Stimulated activated CD4-positive, alpha-beta T cell treated with anti-CD3 and anti-CD28 coated beads, TNF-alpha, amount 100 ng/mL, for 48 hours (primary cell): ENCODE measurements at regions not wholly inside any gene's neighbourhood (a gene's known extent, or its start where the extent isn't known, plus 50 kb on each side); places are given as distances from the start of the nearest gene placed in this dataset.
"Not testable (repeated sequence)": the region's sequence is repeated elsewhere in the genome, so short reads cannot be mapped to it uniquely, and the experiment has no call there.

Experiments
- DNase-seq, 3 donors: peaks; one replicate each; pipeline ENCODE4 v3.0.0-alpha.2; 2020; ENCODE audit warnings: low read depth in 3 of 3

DNA sequence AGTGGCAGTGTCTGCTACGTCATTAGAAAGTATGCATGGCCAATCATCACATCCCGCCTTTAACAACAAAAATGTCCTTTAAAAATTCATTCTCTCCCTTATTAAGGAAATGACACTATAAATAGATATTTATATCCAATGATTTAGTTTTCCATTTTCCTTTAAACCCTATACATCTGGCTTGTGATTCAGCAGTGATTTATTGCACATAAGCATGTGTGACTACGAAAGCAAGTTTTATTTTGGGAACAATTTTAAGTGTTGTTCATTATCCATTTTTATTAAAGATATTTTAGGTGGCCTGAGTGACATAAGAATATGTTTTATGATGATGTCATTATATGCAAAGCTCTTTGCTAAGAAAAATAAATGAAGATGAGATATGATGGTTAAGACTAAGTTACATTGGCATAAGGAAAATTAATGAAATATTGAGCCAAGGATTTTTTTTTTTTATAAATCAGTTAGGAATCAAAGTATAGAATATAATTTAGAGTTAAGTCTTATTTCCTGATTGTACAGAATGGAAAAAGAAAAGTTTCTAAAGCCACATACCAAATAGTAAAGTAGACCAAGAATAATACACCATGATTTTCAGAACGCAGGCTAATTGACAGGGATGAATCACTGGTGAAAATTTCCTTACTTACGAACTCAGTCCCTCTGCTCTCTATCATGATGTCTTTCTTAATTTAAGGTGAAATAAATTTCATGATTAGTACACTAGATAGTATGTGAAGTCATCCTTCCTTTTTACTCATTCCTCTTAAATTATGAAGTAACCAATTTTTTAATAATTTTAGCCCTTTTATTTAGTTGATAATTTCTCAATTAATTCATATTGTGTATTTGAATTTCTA is 822.4 kb downstream of the FAT4 start:
- DNase-seq: no peak

GRCh38 chr4:126137782-126138170 is 823.0 kb downstream of the FAT4 start:
- no peak for DNase-seq

- DNase-seq: no peak
Measured at GRCh38 chr4:126144543-126145237, 829.9 kb downstream of the FAT4 start.

- no peak for DNase-seq
Measured at GRCh38 chr4:126168484-126168883, 853.7 kb downstream of the FAT4 start.

DNA sequence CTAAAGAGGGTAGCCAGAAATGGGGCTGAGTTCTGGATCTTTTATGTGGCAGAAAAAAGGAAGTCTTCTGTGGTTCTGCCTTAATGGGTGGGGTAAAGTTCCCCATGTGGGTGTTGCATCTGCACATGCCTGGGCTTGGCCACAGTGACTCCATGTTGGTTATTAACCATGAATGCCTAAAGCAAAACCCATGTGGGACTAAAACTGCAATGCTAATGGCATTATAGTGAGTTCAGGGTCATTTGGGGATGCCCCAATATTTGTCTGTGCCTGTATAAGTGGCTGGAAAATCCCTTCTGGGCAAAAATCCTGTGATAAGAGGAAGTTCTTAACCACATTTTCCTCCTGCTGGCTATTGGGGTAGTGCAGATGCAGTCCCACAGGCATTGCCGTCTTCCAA is 857.4 kb downstream of the FAT4 start:
- no peak for DNase-seq

- DNase-seq: no peak
Measured at GRCh38 chr4:126174627-126175026, 859.9 kb downstream of the FAT4 start.

DNA sequence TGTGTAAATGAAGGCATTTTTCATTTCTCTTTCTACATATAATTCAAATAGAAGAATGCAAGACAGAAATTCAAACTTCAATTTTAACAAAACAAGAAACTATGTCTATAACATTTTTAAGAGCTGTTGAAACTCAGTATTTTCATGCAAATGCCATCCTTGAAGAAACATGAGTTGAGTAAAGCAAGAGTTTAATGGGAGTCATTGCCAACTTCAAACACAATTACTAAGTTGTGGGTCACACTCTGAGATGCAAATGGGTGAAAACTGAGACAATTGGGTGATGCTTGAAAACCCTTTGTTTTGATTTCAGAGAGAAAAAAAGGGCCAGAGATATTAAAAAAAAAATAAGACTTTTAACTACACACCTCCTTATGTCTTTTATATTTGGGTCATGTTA is 865.9 kb downstream of the FAT4 start:
- DNase-seq: no peak

DNA sequence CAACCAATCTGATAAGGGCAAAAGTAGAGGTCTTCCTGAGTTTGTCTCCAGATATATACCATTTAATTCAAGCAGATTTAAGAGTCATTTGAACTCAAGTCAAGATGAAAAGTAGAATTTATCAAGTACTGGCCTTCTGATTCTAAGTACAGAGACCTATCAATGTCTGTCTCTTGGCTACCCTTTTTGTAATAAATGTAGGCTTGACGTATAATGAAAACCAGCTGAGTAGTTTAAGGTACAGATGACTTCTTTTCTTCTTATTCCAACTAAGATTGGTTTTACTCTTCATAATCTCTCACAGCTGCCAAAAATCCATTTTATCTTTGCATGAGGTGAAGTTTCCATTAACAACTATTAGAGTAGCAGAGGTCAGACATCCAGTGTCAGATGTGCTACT is 867.6 kb downstream of the FAT4 start:
- DNase-seq: no peak

- no peak for DNase-seq
Measured at GRCh38 chr4:126182786-126183185, 868.0 kb downstream of the FAT4 start.

DNA sequence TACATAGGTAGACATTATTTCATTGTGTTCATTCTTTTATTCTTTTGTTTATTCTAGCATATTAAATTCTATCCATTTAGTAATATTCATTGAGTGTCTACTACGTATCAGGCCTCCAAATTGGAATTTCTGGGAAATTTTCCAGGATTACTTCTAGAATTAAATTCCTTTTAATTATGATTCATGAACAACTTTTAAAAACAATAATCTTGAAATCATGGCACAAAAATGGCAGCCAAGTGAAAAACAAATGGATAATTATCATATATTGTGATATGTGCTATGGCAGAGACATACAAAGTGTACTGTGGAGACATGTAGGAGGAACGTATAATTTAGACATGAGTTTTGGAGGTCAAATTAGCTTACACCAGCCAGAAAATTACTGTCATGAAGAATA is 868.5 kb downstream of the FAT4 start:
- DNase-seq: no peak

GRCh38 chr4:126191536-126191935 is 876.8 kb downstream of the FAT4 start:
- no peak for DNase-seq

- DNase-seq: no peak
Measured at GRCh38 chr4:126192506-126192905, 877.8 kb downstream of the FAT4 start.

DNA sequence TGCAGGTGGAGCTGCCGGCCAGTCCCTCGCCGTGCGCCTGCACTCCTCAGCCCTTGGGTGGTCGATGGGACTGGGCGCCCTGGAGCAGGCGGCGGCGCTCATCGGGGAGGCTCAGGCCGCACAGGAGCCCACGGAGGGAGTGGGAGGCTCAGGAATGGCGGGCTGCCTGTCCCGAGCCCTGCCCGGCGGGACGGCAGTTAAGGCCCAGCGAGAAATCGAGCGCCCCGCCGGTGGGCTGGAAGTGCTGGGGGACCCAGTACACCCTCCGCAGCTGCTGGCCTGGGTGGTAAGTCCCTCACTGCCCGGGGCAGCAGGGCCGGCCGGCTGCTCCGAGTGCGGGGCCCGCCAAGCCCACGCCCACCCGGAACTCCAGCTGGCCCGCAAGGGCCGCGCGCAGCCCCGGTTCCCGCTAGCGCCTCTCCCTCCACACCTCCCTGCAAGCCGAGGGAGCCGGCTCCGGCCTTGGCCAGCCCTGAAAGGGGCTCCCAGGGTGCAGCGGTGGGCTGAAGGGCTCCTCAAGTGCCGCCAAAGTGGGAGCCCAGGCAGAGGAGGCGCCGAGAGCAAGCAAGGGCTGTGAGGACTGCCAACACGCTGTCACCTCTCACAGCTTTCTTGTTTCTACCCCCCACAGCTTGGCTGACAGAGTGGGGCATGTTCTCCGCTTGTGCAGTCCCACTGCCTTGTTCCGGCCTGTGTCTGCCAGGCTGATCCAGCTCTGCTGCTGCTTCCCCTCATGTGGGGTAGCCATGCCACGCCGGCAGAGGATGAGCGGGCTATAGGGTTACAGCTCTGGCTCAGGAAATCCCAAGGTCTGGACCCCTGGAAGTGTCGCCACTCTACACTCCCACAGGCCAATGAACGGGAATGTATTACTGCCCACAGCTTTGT is 886.7 kb downstream of the FAT4 start:
- not testable (repeated sequence) for DNase-seq

DNA sequence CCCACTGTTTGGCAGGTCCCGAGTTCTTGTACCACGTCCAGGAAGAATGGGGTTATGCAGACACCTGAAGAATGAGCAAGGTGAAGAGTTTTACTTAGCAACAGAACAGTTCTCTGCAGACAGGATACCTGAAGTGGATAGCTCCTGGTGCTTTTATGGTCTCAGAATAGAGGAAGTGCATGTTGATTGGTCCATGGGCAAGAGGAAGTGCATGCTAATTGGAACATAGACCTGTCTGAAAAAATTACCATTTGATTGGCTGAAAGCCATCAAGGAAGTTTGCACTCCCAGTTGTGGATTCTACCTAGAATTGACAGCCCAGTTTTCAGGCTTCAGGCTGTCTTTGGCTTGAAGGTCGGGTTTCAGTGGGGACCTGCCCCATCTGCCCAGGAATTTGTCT is 887.5 kb downstream of the FAT4 start:
- DNase-seq: no peak

DNA sequence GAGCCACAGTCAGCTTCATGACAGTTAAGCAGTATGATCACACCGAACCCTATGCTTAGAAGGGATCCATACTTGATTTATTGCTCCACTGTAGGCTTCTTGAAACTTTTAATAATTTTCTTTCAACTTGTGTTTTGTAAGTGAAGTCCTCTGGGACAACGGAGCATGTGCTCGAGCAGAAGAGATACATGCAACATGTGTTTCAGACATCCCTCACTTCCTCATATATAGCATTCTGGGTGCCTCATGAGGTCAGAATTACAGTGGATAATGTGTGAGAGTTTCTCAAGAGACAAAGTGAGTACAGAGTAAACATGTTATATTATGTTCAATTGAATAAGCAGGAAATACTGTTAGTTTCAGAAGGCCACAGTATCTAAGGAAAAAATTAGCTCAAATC is 893.2 kb downstream of the FAT4 start:
- DNase-seq: no peak

- DNase-seq: no peak
Measured at GRCh38 chr4:126209147-126209546, 894.4 kb downstream of the FAT4 start.

GRCh38 chr4:126213996-126214395 is 899.2 kb downstream of the FAT4 start:
- DNase-seq: no peak

GRCh38 chr4:126215759-126216158 is 901.0 kb downstream of the FAT4 start:
- no peak for DNase-seq

- DNase-seq: no peak
Measured at GRCh38 chr4:126216611-126217010, 901.9 kb downstream of the FAT4 start.

GRCh38 chr4:126221282-126221681 is 906.5 kb downstream of the FAT4 start:
- no peak for DNase-seq

DNA sequence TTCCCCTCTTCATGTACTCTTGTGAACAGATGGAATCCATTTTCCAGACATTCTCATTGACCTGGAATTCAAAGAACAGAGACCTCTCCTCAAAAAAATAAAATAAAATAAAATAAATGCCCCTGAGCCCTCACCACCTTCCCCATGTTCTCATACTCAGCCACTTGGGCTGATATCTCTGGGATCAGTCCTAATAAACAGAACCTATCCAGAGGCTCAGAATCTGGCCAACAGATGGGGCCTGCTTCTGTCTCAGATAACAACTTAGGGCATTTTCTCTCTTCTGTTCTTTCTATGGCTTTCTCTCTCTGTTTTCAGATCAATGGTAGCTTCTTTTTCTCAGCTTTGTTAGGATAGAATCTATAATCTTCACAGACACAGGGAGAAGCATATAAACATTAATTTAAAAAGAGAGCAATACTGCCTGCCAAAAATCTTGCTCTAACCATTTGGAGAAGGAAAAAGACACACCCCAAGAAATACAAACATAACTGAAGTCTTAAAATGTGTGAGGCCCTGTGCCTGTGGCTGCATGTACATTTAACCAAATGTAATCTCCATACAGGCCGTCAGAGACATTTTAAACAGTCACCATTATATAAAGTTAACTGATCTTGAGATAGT is 907.1 kb downstream of the FAT4 start:
- no peak for DNase-seq
